GM18951 (cell line): ENCODE measurements at regions not wholly inside any gene's neighbourhood (a gene's known extent, or its start where the extent isn't known, plus 50 kb on each side); places are given as distances from the start of the nearest gene placed in this dataset.

Experiments
- POLR2A ChIP-seq: IDR thresholded peaks from 4 replicates; pipeline ENCODE4 v1.6.1; 2011; ENCODE audit warnings: mild to moderate bottlenecking; ENCODE audit not compliant: insufficient read length, insufficient read depth; ENCODE audit errors: extremely low read depth
- in situ Hi-C: fragments of 300-500 bp; cut with MboI; formaldehyde crosslinking; loops from one replicate; pipeline ENCODE4 v1.12.0; 2022; ENCODE audit warnings: low sequenced_read_pairs, mixed read lengths, inconsistent platforms; ENCODE audit not compliant: unreplicated experiment

GRCh38 chr3:59423707-59424106, 373.9 kb upstream of the CFAP20DC start:
- no peak for TF ChIP-seq POLR2A
- in situ Hi-C loops = no loop called here

DNA sequence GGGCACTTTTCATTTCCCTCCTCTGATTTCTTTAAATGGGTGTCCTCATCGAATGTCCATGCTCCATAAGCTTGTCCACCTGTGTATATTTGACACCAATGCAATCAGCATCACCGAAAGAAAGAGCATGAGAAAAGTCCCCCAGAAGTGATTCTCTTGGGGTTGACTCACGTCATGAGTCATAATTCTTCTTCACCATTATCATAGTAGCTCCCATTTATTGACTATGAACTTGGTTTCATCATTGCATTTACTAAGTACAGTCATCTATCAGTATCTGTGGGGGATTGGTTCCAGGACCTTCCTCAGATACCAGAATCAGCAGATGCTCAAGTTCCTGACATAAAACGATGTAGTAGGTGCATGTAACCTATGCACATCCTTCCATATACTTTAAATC, 372.5 kb upstream of the CFAP20DC start:
- in situ Hi-C loops = no loop called here
- no peak for TF ChIP-seq POLR2A

GRCh38 chr3:59418836-59419235, 369.0 kb upstream of the CFAP20DC start:
- in situ Hi-C loops = no loop called here
- no peak for TF ChIP-seq POLR2A

DNA sequence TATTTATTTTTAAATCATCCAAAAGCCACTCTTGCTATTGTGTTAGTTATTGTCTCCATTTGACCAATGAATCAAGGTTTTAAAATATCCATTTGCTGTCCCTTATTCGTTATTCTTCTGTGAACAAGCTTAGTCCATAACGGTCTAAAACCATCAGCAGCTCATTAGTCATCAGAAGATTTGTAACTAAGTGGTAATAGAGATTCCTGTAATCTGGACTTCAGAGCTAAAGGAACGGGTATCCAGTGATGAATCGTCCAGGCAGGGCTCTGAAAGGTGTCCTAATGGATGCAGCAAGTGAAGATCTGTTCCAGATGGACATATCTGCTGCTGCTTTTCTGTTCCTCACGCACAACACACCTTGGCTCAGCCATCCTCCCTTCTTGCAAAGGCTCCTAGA, 362.7 kb upstream of the CFAP20DC start:
- in situ Hi-C loops = no loop called here
- TF ChIP-seq POLR2A = no peak

DNA sequence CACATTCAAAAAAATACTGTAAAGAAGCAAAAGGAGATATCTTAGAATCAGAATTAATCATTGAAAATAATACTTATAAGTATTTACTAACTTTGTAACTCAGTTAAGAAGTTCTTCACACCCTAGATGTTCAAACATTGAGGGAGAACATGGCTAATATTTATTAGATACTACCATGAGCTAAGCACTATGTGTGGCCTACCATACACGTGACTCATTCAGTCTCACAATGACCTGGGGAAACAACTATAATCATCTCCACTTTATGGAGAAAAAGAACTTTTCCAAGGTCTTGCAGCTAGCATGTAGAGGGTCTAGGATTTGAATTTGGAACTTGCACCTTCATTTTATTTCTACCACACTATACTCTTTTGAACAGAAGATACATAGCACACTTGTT, 361.9 kb upstream of the CFAP20DC start:
- no peak for TF ChIP-seq POLR2A
- in situ Hi-C loops = no loop called here

GRCh38 chr3:59411186-59411585, 361.4 kb upstream of the CFAP20DC start:
- no peak for TF ChIP-seq POLR2A
- in situ Hi-C loops = no loop called here

DNA sequence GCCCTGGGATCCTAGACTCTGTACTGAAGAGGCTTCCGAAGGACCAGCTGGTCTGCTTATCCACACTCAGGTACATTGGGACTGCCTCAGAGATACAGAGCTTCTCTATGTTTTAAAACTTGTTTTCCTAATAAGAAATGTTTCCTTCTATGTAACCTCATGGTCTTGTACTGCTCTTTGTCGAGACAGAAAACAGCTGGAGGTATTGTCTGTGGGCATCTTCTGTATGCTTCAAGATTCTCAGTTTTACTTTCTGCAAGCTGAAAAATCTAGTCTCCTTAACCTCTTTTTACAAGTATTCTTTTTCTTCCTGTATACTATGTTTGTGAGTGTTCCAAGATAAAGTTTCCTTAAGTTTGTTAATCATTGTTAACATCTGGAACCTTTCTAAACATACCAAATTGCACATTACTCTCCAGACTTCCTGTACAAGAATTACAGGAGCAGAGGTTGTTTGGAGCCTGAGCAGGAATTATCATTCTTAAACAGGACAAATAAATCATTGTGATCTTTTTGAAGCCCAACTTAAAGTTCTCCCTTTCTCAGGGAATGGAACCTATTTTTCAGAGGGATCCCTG, 358.3 kb upstream of the CFAP20DC start:
- in situ Hi-C loops = no loop called here
- TF ChIP-seq POLR2A = no peak

DNA sequence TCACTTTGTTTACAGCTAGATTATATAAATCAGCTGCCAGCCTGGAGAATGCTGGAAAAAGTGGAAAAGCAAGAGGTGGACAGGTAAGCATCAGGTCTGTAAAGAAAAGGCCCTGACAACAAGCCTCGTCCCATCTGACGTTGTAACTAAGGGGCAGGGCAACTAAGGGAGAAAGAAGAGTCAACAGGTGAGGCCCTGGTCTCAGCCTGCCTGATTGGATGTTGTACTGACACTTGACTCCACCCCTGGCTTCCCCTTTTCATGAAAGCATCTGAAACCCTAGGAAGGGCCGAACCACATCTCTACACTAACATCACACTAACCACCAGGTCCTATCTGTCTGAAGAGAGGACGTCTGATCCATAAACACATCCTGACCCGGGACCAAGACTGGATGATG, 357.6 kb upstream of the CFAP20DC start:
- in situ Hi-C loops = no loop called here
- no peak for TF ChIP-seq POLR2A

DNA sequence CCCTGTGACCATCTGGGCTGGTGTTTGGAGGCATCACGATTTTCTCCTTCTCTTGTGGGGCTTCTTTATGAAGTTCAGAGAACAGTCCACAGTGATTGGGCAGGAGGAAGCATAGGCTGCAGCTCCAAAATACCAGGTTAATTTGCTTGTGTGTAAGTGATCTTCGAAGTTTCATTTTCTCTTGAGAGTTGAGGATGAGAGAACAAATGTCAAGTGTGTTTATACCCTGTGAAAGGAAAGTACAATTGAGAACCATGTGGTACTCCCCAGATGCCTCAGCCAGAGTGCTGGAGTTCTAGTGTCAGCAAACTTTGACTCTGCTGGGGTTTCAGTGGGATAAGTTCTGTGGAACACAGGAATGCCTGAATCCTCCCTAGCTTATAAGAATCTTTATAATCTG, 357.1 kb upstream of the CFAP20DC start:
- in situ Hi-C loops = no loop called here
- no peak for TF ChIP-seq POLR2A

GRCh38 chr3:59404851-59405250, 355.0 kb upstream of the CFAP20DC start:
- in situ Hi-C loops = no loop called here

GRCh38 chr3:59404064-59404463, 354.2 kb upstream of the CFAP20DC start:
- no peak for TF ChIP-seq POLR2A
- in situ Hi-C loops = no loop called here

More at GRCh38 chr3:59404851-59405250, 355.0 kb upstream of the CFAP20DC start:
- no peak for TF ChIP-seq POLR2A

DNA sequence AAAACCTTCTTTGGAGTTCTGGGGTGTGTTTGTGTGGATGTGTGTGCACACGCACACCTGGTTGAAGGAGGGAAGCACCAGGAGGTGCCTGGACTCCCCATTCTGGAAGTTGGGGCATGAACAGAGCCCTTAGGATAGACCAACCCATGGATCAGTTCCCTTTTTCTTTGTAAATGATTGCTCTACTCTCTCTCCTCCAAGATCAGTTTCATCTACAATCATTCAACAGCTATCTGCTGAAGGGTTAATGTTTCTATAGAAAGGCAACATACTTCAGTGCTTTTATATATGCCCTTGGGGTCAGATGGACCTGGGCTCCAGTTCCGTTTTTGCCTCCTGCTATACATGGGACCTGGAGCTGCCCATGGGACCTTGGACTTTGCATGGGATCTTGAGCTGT, 352.1 kb upstream of the CFAP20DC start:
- TF ChIP-seq POLR2A = no peak
- in situ Hi-C loops = no loop called here

DNA sequence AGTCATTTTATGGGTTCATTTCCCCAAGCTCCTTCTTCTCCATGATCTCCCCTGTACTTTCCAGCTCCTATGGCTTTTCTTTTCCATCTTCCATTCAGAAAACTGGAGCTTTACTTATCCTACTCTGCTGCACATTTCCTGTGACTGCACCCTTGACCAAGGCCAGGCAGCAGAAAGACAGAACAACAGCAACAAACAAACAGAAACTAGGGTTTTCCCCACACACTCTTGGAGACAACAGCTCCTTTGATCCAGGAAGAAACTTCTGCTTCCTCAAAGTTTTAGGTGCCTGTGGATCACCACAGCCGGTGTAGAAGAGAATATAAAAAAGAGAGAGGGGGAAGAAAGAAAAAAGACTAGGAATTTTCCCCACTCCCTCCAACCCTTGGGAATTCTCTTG, 342.3 kb upstream of the CFAP20DC start:
- no peak for TF ChIP-seq POLR2A
- in situ Hi-C loops = no loop called here

GRCh38 chr3:59391131-59391530, 341.3 kb upstream of the CFAP20DC start:
- in situ Hi-C loops = no loop called here
- TF ChIP-seq POLR2A = no peak
